ENCODE measurements at regions not wholly inside any gene's neighbourhood (a gene's known extent, or its start where the extent isn't known, plus 50 kb on each side); places are given as distances from the start of the nearest gene placed in this dataset. TPM values are rescaled to one million over a fixed set of nuclear protein-coding genes. Genes with fewer than 3 reads are reported as not detected.
A peak's percentile ranks its signal among the peaks of the same experiment; 100 is the strongest.

GRCh38 chr12:30807695-30808034, 52.9 kb upstream of the CAPRIN2 start:
- H2BK120ac ChIP-seq (ENCODE audit: low read depth, low read length) = no peak overlapping the region
- no peak overlapping the region for H2AFZ ChIP-seq (ENCODE audit: low read length)
- no peak overlapping the region for H4K91ac ChIP-seq (ENCODE audit: low read depth, low read length, poor library complexity)
- no peak overlapping the region for H3K23ac ChIP-seq (ENCODE audit: low read depth, low read length, poor library complexity)
- no peak overlapping the region for H2AK5ac ChIP-seq (ENCODE audit: low read depth, low read length)
- H3K9me3 ChIP-seq (replicated peaks in 1 of 2; ENCODE audit: control insufficient read depth in 2 of 2, insufficient read depth in 1 of 2, low read depth in 1 of 2, low read length in 2 of 2) = peaks cover 2 to 7% of the 10 kb centered on the region in 2 donors
- no peak overlapping the region for H2BK15ac ChIP-seq (ENCODE audit: low read length)
- H3K9ac ChIP-seq (ENCODE audit: low read depth, low read length, poor library complexity) = no peak overlapping the region
- no peaks in the 10 kb centered on the region for H3K79me1 ChIP-seq (ENCODE audit: low read depth, low read length)
- H3K4me2 ChIP-seq (ENCODE audit: insufficient read depth, low read length, poor library complexity, severe bottlenecking) = no peak overlapping the region
- H3K4me3 ChIP-seq (ENCODE audit: low read length in 2 of 2) = no peak overlapping the region
- H3K14ac ChIP-seq (ENCODE audit: low read length) = no peak overlapping the region
- H3K4ac ChIP-seq (ENCODE audit: low read length) = no peak overlapping the region
- no peak overlapping the region for H3K27ac ChIP-seq (replicated peaks; ENCODE audit: low read length)
- H3K18ac ChIP-seq (ENCODE audit: low read length) = no peak overlapping the region
- no peak overlapping the region for H2BK12ac ChIP-seq (ENCODE audit: low read length)
- H3K27me3 ChIP-seq (ENCODE audit: control insufficient read depth in 3 of 3, insufficient read depth in 3 of 3, low read depth in 1 of 3, low read length in 3 of 3) = no peaks in the 10 kb centered on the region
- peaks cover 0 to 2% of the 10 kb centered on the region in 2 donors for H3K4me1 ChIP-seq (ENCODE audit: control insufficient read depth in 2 of 2, insufficient read depth in 1 of 2, low read depth in 1 of 2, low read length in 2 of 2)
- no peak for DNase-seq (ENCODE audit: low spot score)
- no peak overlapping the region for H2BK5ac ChIP-seq (ENCODE audit: low read length)
- H4K8ac ChIP-seq (ENCODE audit: low read depth, low read length) = no peak overlapping the region
- WGBS, 2 donors (ENCODE audit: extremely low coverage in 2 of 2, insufficient read length in 2 of 2, insufficient replicate concordance in 1 of 2) = no CpG with 5 or more reads among the region's 1 CpG
- H3K36me3 ChIP-seq (replicated peaks in 1 of 2; ENCODE audit: control insufficient read depth in 2 of 2, insufficient read depth in 2 of 2, low read length in 2 of 2) = no peaks in the 10 kb centered on the region

DNA sequence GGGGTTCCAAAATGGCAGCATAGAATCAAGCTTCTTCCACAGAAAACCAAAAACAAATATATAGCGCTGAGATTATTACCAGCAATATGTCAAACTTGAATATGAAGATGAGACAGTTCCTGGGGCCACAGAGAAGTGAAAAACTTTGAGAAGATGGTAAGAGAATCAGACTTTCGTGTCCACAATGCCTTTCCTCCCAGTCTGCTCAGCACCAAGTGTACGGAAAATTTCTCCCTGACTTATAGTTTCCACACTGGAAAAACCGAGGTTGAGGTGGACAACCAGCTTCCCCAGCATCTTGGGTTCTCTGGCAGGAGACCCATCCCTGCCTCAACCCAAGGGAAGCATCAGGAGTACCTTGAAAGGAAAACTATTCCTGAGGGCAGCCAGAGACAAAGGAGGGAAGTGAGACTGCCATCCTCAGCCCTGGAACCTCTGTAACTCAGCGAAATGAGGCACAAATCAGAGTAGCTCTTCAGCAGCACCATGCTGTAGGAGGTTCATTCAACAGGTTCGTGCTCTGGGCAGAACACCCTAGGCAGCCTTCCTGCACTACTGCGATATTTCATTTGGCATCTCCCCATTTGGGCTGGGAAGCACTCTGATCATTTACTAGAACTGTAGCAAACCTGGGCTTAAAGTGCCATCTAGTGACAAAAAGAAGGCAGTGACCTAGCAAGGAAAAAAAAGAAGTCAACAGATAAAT, 52.4 kb upstream of the CAPRIN2 start:
- Histone ChIP-seq H3K18ac (ENCODE audit: low read length) (peak overlapping the region; percentile 55), H3K23ac (ENCODE audit: low read depth, low read length, poor library complexity) (no peak overlapping the region)
- DNase-seq (ENCODE audit: low spot score) = peak; percentile 60

GRCh38 chr12:30805959-30806358, 51.2 kb upstream of the CAPRIN2 start:
- Histone ChIP-seq H2BK120ac (ENCODE audit: low read depth, low read length) (no peak overlapping the region), H2BK5ac (ENCODE audit: low read length) (no peak overlapping the region), H3K18ac (ENCODE audit: low read length) (no peak overlapping the region), H3K27me3 (ENCODE audit: control insufficient read depth in 3 of 3, insufficient read depth in 3 of 3, low read depth in 1 of 3, low read length in 3 of 3) (no peaks in the 10 kb centered on the region), H2BK12ac (ENCODE audit: low read length) (no peak overlapping the region), H2BK15ac (ENCODE audit: low read length) (no peak overlapping the region), H2AFZ (ENCODE audit: low read length) (no peak overlapping the region), H3K79me1 (ENCODE audit: low read depth, low read length) (no peaks in the 10 kb centered on the region), H3K4me1 (ENCODE audit: control insufficient read depth in 2 of 2, insufficient read depth in 1 of 2, low read depth in 1 of 2, low read length in 2 of 2) (peaks cover 0 to 2% of the 10 kb centered on the region in 2 donors), H3K27ac (replicated peaks; ENCODE audit: low read length) (no peak overlapping the region), H2AK5ac (ENCODE audit: low read depth, low read length) (no peak overlapping the region), H3K4ac (ENCODE audit: low read length) (no peak overlapping the region), H3K23ac (ENCODE audit: low read depth, low read length, poor library complexity) (no peak overlapping the region), H3K4me3 (ENCODE audit: low read length in 2 of 2) (no peak overlapping the region), H3K9ac (ENCODE audit: low read depth, low read length, poor library complexity) (no peak overlapping the region), H3K36me3 (replicated peaks in 1 of 2; ENCODE audit: control insufficient read depth in 2 of 2, insufficient read depth in 2 of 2, low read length in 2 of 2) (no peaks in the 10 kb centered on the region), H3K14ac (ENCODE audit: low read length) (no peak overlapping the region), H4K8ac (ENCODE audit: low read depth, low read length) (no peak overlapping the region), H4K91ac (ENCODE audit: low read depth, low read length, poor library complexity) (no peak overlapping the region), H3K4me2 (ENCODE audit: insufficient read depth, low read length, poor library complexity, severe bottlenecking) (no peak overlapping the region), H3K9me3 (replicated peaks in 1 of 2; ENCODE audit: control insufficient read depth in 2 of 2, insufficient read depth in 1 of 2, low read depth in 1 of 2, low read length in 2 of 2) (peaks cover 2 to 7% of the 10 kb centered on the region in 2 donors)
- WGBS, 2 donors (ENCODE audit: extremely low coverage in 2 of 2, insufficient read length in 2 of 2, insufficient replicate concordance in 1 of 2) = no CpG with 5 or more reads among the region's 1 CpG
- DNase-seq (ENCODE audit: low spot score) = no peak

More for the DNA sequence above, 52.4 kb upstream of the CAPRIN2 start:
- H2AK5ac ChIP-seq (ENCODE audit: low read depth, low read length) = no peak overlapping the region
- WGBS, 2 donors (ENCODE audit: extremely low coverage in 2 of 2, insufficient read length in 2 of 2, insufficient replicate concordance in 1 of 2) = no CpG with 5 or more reads among the region's 7 CpGs
- no peak overlapping the region for H3K9ac ChIP-seq (ENCODE audit: low read depth, low read length, poor library complexity)
- peaks cover 2 to 7% of the 10 kb centered on the region in 2 donors for H3K9me3 ChIP-seq (replicated peaks in 1 of 2; ENCODE audit: control insufficient read depth in 2 of 2, insufficient read depth in 1 of 2, low read depth in 1 of 2, low read length in 2 of 2)
- H3K36me3 ChIP-seq (replicated peaks in 1 of 2; ENCODE audit: control insufficient read depth in 2 of 2, insufficient read depth in 2 of 2, low read length in 2 of 2) = no peaks in the 10 kb centered on the region
- no peak overlapping the region for H3K4me2 ChIP-seq (ENCODE audit: insufficient read depth, low read length, poor library complexity, severe bottlenecking)
- H3K27me3 ChIP-seq (ENCODE audit: control insufficient read depth in 3 of 3, insufficient read depth in 3 of 3, low read depth in 1 of 3, low read length in 3 of 3) = no peaks in the 10 kb centered on the region
- no peak overlapping the region for H3K14ac ChIP-seq (ENCODE audit: low read length)
- H2BK5ac ChIP-seq (ENCODE audit: low read length) = no peak overlapping the region
- H3K79me1 ChIP-seq (ENCODE audit: low read depth, low read length) = no peaks in the 10 kb centered on the region
- no peak overlapping the region for H4K91ac ChIP-seq (ENCODE audit: low read depth, low read length, poor library complexity)
- no peak overlapping the region for H3K27ac ChIP-seq (replicated peaks; ENCODE audit: low read length)
- no peak overlapping the region for H2BK12ac ChIP-seq (ENCODE audit: low read length)
- no peak overlapping the region for H2BK15ac ChIP-seq (ENCODE audit: low read length)
- H2BK120ac ChIP-seq (ENCODE audit: low read depth, low read length) = no peak overlapping the region
- H3K4me3 ChIP-seq (ENCODE audit: low read length in 2 of 2) = no peak overlapping the region
- peak overlapping the region; percentile 77 for H2AFZ ChIP-seq (ENCODE audit: low read length)
- peaks cover 0 to 2% of the 10 kb centered on the region in 2 donors for H3K4me1 ChIP-seq (ENCODE audit: control insufficient read depth in 2 of 2, insufficient read depth in 1 of 2, low read depth in 1 of 2, low read length in 2 of 2)
- H4K8ac ChIP-seq (ENCODE audit: low read depth, low read length) = no peak overlapping the region
- no peak overlapping the region for H3K4ac ChIP-seq (ENCODE audit: low read length)

Small RNA genes lying in the stretch of these regions (small RNA-seq; reads per million reads assigned to genes)
- gene PPIAP44 (ENCODE audit: insufficient read depth) = not detected
